Neural cell (in vitro differentiated cells): ENCODE measurements at regions not wholly inside any gene's neighbourhood (a gene's known extent, or its start where the extent isn't known, plus 50 kb on each side); places are given as distances from the start of the nearest gene placed in this dataset.

Experiments
- H2AFZ ChIP-seq: fragments of 200-600, 300-800 bp; sonication (generic), shearing (Covaris generic); 2 replicates; pipeline ENCODE4 v1.6.0; 2014; ENCODE audit warnings: low read depth, mild to moderate bottlenecking, antibody characterized with exemption, low read length, moderate library complexity
- H3F3A ChIP-seq: fragments of 200-600 bp; shearing (Covaris generic); 2 replicates; pipeline ENCODE4 v1.6.1; 2016; ENCODE audit warnings: mild to moderate bottlenecking, moderate library complexity, mixed read lengths, antibody characterized with exemption, low read length; ENCODE audit not compliant: insufficient read depth, poor library complexity, severe bottlenecking
- H3K27ac ChIP-seq: fragments of 200-600, 300-800 bp; sonication (generic), shearing (Covaris generic); 2 replicates; pipeline ENCODE4 v1.5.1; 2014; ENCODE audit warnings: mild to moderate bottlenecking, low read length, moderate library complexity
- H3K27me3 ChIP-seq: fragments of 300-800, 200-600 bp; sonication (generic), shearing (Covaris generic); 2 replicates; pipeline ENCODE4 v1.6.0; 2014; ENCODE audit warnings: mild to moderate bottlenecking, low read depth, low read length, moderate library complexity; ENCODE audit not compliant: insufficient read depth
- H3K36me3 ChIP-seq: fragments of 300-800, 200-600 bp; sonication (generic), shearing (Covaris generic); 2 replicates; pipeline ENCODE4 v1.5.1; 2014; ENCODE audit warnings: mild to moderate bottlenecking, antibody characterized with exemption, low read length, moderate library complexity; ENCODE audit not compliant: insufficient read depth
- H3K4me2 ChIP-seq: fragments of 300-800, 200-600 bp; sonication (generic), shearing (Covaris generic); 2 replicates; pipeline ENCODE4 v1.6.0; 2014; ENCODE audit warnings: mild to moderate bottlenecking, low read length
- H3K4me3 ChIP-seq: fragments of 300-800, 200-600 bp; sonication (generic), shearing (Covaris generic); 2 replicates; pipeline ENCODE4 v1.5.1; 2014; ENCODE audit warnings: mild to moderate bottlenecking, low read length, moderate library complexity
- H3K79me2 ChIP-seq: fragments of 200-600 bp; shearing (Covaris generic); replicated peaks from 2 replicates; pipeline ENCODE4 v1.6.0; 2014; ENCODE audit warnings: mild to moderate bottlenecking, low read length, moderate library complexity; ENCODE audit not compliant: insufficient read depth
- H3K9ac ChIP-seq: fragments of 300-800, 200-600 bp; sonication (generic), shearing (Covaris generic); 2 replicates; pipeline ENCODE4 v1.6.1; 2016; ENCODE audit warnings: mild to moderate bottlenecking, low read length, mixed read lengths
- H3K9me2 ChIP-seq: fragments of 200-600 bp; shearing (Covaris generic); 2 replicates; pipeline ENCODE4 v1.6.1; 2016; ENCODE audit warnings: mild to moderate bottlenecking, low read length, mixed read lengths; ENCODE audit not compliant: insufficient read depth
- H3K9me3 ChIP-seq: fragments of 200-600, 300-800 bp; sonication (generic), shearing (Covaris generic); 2 replicates; pipeline ENCODE4 v1.6.1; 2016; ENCODE audit warnings: mild to moderate bottlenecking, mixed run types, low read length, moderate library complexity, mixed read lengths
- H4K20me1 ChIP-seq: fragments of 200-600 bp; shearing (Covaris generic); 2 replicates; pipeline ENCODE4 v1.6.1; 2016; ENCODE audit warnings: mild to moderate bottlenecking, mixed run types; ENCODE audit not compliant: insufficient read depth
- CTCF ChIP-seq: fragments of 450-650 bp; IDR thresholded peaks from 2 replicates; pipeline ENCODE4 v1.5.1; 2014; ENCODE audit warnings: antibody characterized with exemption, mild to moderate bottlenecking, moderate library complexity; ENCODE audit not compliant: poor library complexity, severe bottlenecking
- EP300 ChIP-seq: fragments of 450-650 bp; conservative IDR thresholded peaks from 2 replicates; pipeline ENCODE4 v1.6.1; 2014; ENCODE audit warnings: antibody characterized with exemption, mild to moderate bottlenecking, moderate library complexity; ENCODE audit not compliant: poor library complexity, severe bottlenecking
- EZH2 ChIP-seq: fragments of 200-600, 300-800 bp; shearing (Covaris generic), sonication (generic); IDR thresholded peaks from 2 replicates; pipeline ENCODE4 v1.6.1; 2014; ENCODE audit warnings: antibody characterized with exemption, low read length, borderline replicate concordance, mild to moderate bottlenecking; ENCODE audit not compliant: insufficient read depth, poor library complexity, severe bottlenecking
- MXI1 ChIP-seq: fragments of 450-650 bp; conservative IDR thresholded peaks from 2 replicates; pipeline ENCODE4 v1.6.1; 2014; ENCODE audit warnings: antibody characterized with exemption, mild to moderate bottlenecking; ENCODE audit not compliant: poor library complexity, severe bottlenecking
- POLR2AphosphoS5 ChIP-seq: IDR thresholded peaks from 2 replicates; pipeline ENCODE4 v1.6.1; 2012
- RAD21 ChIP-seq: fragments of 450-650 bp; conservative IDR thresholded peaks from 2 replicates; pipeline ENCODE4 v1.6.1; 2014; ENCODE audit warnings: antibody characterized with exemption, mild to moderate bottlenecking, moderate library complexity
- REST ChIP-seq: IDR thresholded peaks from 2 replicates; pipeline ENCODE4 v1.6.1; 2012; ENCODE audit warnings: borderline replicate concordance
- SMC3 ChIP-seq: fragments of 450-650 bp; conservative IDR thresholded peaks from 2 replicates; pipeline ENCODE4 v1.6.1; 2014; ENCODE audit warnings: antibody characterized with exemption, mild to moderate bottlenecking, moderate library complexity; ENCODE audit not compliant: poor library complexity
- TAF1 ChIP-seq: IDR thresholded peaks from 2 replicates; pipeline ENCODE4 v1.6.1; 2012; ENCODE audit warnings: low read depth

GRCh38 chr9:16045651-16046280, 492.9 kb downstream of the CCDC171 start:
- Histone ChIP-seq H3F3A (no peaks in the 10 kb centered on the region), H3K4me2 (no peak overlapping the region), H3K9me3 (no peaks in the 10 kb centered on the region), H4K20me1 (no peaks in the 10 kb centered on the region), H2AFZ (no peak overlapping the region), H3K79me2 (no peaks in the 10 kb centered on the region), H3K27me3 (no peaks in the 10 kb centered on the region), H3K27ac (no peak overlapping the region), H3K9me2 (no peaks in the 10 kb centered on the region), H3K4me3 (no peak overlapping the region), H3K9ac (no peak overlapping the region), H3K36me3 (no peaks in the 10 kb centered on the region)
- no peak for TF ChIP-seq SMC3
- no peak for TF ChIP-seq EP300
- no peak for TF ChIP-seq MXI1
- TF ChIP-seq POLR2AphosphoS5: no peak
- TF ChIP-seq RAD21: no peak

- H3K9me3 ChIP-seq: no peaks in the 10 kb centered on the region
- no peak overlapping the region for H3K4me2 ChIP-seq
- H3K36me3 ChIP-seq: no peaks in the 10 kb centered on the region
- H3K9me2 ChIP-seq: no peaks in the 10 kb centered on the region
- no peaks in the 10 kb centered on the region for H4K20me1 ChIP-seq
- no peak overlapping the region for H3K27ac ChIP-seq
- no peaks in the 10 kb centered on the region for H3K79me2 ChIP-seq
- no peaks in the 10 kb centered on the region for H3K27me3 ChIP-seq
- no peak overlapping the region for H3K4me3 ChIP-seq
- no peak overlapping the region for H2AFZ ChIP-seq
- H3K9ac ChIP-seq: no peak overlapping the region
- TF ChIP-seq EP300 (no peak), MXI1 (no peak), RAD21 (no peak), EZH2 (no peak), CTCF (no peak), SMC3 (no peak), TAF1 (no peak), POLR2AphosphoS5 (no peak), REST (no peak)
- no peaks in the 10 kb centered on the region for H3F3A ChIP-seq
Measured at GRCh38 chr9:16046713-16047112, 493.9 kb downstream of the CCDC171 start.
